ENCODE measurements at regions not wholly inside any gene's neighbourhood (a gene's known extent, or its start where the extent isn't known, plus 50 kb on each side); places are given as distances from the start of the nearest gene placed in this dataset.

DNA sequence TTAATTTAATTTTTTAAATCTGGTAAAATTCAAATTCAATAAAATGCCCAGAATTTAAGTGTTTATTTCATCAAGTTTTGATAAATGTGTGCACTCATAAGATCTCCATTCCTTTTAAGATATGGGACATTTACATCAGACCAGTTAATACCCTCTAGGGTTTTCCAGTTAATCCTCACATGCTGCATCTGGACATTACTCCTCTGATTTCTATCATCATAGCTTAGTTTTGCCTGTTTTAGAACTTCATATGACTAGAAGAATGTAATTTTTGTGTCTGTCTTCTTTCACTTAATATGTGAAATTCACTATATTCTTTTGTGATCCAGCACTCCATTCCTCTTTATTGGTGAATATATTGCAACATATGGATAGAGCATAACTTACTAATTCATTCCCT is 727.7 kb upstream of the FAM241A start:
- TF ChIP-seq, protein P1, sequence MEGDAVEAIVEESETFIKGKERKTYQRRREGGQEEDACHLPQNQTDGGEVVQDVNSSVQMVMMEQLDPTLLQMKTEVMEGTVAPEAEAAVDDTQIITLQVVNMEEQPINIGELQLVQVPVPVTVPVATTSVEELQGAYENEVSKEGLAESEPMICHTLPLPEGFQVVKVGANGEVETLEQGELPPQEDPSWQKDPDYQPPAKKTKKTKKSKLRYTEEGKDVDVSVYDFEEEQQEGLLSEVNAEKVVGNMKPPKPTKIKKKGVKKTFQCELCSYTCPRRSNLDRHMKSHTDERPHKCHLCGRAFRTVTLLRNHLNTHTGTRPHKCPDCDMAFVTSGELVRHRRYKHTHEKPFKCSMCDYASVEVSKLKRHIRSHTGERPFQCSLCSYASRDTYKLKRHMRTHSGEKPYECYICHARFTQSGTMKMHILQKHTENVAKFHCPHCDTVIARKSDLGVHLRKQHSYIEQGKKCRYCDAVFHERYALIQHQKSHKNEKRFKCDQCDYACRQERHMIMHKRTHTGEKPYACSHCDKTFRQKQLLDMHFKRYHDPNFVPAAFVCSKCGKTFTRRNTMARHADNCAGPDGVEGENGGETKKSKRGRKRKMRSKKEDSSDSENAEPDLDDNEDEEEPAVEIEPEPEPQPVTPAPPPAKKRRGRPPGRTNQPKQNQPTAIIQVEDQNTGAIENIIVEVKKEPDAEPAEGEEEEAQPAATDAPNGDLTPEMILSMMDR (IDR thresholded peaks at IDR 0.05) = no peak
- TF ChIP-seq POLR2A (IDR thresholded peaks at IDR 0.05) = no peak
